CMK (cell line): ENCODE measurements at regions not wholly inside any gene's neighbourhood (a gene's known extent, or its start where the extent isn't known, plus 50 kb on each side); places are given as distances from the start of the nearest gene placed in this dataset.
"Not testable (repeated sequence)": the region's sequence is repeated elsewhere in the genome, so short reads cannot be mapped to it uniquely, and the experiment has no call there.

Experiments used
- DNase-seq: peaks from one replicate; pipeline ENCODE4 v3.0.0-alpha.2; 2010; ENCODE audit warnings: low read depth

DNA sequence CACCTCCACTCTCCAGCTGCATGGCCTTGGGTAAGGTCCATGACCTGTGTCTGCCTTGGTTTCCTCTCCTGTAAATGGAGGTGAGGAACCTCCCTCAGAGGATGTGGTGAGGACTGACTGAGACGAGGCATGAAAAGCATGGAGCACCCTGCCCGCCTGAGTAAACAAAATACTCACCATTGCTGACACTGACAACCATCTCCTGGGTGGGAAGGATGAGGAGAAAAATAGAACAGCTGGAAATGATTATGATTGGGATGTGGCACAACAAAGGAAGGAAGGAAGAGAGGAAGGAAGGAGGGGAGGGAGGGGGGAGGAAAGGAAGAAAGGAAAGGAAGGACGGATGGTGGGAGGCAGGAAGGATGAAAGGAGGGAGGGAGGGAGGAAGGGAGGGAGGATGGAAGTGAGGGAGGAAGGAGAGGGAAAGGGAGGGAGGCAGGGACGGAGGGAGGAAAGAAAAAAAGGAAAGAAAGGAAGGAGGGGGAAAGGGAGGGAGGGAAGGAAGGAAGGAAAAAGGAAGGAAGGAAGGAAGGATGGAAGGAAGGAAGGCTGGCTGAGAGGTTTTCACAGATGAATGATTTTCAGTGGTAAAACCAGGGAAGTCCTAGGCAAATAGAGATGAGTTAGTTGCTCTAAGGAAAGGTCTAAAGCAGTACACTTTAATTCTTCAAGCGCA, 276.5 kb upstream of the XYLT1 start:
- DNase-seq = no peak

DNA sequence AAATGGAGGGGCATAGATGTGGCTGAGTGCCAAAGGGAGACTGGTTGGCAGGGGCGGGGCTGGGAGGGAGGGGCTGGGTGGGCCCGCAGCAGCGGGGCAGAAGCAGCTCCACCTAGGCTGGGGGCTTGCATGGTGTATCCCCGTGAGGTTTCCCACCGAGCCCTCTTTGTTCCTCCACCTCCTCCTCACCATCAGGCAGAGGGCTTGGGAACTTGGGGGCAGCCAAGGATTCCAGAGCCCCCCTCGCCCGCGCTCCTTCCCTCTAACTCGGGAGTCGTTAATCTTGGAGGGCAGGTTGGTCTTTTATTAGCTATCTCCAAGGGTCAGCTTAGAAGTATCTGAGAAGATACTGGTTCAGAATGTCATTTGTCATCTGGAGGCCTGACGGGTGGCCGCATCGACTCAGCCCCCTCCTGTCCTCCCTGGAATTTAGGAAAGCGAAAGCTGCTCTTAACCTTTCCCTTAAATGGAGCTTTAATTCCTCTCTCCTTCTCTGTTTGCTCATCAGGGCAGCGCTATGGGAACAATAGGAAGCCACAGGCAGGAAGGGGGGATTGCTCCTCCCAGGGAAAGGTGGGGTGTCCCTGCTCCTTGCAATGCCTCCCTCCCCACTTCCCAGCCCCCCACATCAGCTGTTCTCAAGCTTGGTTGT, 274.3 kb upstream of the XYLT1 start:
- DNase-seq = no peak

DNA sequence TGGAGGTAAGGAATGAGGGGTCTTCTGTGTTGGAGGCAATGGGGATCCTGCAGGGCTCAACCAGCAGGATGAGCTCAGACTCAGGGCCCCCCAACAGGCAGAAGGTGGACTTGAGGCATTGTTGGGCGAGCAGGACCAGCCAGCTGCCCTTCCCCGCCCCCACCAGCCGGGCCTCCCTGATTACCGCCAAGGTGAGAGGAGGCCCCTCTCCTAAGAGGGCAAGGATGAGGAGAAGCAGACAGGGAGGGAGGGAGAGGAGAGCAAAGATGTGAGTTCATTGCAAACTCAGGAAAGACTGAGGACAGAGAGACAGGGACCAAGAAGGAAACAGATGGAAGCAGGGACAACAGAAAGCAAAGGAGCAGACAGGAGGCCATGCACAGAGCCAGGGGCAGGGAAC, 272.8 kb upstream of the XYLT1 start:
- no peak for DNase-seq

DNA sequence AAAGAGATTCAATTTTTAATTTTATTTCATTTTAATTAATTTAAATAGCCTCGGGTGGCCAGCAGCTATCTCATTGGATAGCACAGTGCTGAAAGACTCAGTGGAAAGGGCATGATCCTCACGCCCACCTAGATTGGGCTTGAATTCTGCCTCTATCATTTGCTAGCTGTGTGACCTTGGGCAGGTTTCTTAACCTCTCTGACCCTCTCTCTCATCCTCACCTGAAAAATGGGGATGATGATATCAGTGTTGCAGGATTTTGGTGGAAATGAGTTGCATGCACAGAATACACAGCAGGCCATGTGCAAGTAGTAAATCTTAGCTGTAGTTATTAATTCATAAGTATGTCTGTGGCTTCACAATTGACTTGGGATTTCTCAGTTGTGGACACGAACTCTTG, 272.4 kb upstream of the XYLT1 start:
- no peak for DNase-seq

DNA sequence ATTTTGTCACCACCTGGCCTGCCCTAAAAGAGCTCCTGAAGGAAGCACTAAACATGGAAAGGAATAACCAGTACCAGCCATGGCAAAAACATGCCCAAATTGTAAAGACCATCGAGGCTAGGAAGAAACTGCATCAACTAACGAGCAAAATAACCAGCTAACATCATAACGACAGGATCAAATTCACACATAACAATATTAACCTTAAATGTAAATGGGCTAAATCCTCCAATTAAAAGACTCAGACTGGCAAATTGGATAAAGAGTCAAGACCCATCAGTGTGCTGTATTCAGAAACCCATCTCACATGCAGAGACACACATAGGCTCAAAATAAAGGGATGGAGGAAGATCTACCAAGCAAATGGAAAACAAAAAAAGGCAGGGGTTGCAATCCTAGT, 264.3 kb upstream of the XYLT1 start:
- DNase-seq = not testable (repeated sequence)

DNA sequence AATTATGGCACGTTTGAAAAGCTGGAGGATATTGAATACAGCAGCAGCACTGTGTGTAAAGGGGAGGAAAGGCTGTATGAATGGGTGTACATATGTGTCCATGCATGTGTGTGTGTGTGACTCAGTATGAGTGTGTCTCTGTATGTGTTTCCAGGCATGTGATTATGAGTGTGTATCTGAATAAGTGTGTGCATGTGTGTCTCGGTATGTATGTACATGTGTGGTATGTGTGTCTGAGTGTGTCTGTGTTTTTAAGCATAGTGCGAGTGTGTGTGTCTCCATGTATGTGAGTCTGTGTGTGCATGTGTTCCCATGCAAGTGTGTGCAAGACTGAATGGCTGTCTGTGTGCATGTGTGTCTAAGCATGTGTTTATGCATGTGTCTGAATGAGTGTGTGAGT, 259.1 kb upstream of the XYLT1 start:
- DNase-seq = no peak

DNA sequence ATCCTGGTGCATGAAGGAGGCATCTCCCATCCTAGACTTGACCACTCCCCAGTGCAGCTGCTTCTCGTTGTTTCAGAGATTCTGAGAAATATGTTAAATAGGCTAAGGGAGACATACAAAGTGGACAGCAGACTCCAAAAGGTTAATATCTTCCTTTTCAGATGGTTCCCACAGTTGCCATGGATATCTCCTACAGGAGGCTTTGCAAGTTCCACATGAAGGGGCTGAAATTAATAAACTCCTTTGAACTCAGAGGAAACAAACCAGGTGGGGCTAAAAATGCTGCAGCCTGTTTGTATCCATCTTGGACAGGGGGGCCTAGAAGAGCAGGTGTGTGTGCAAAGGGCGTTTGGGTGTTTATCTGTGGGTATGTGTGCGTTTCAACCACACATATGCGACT, 257.4 kb upstream of the XYLT1 start:
- DNase-seq = no peak

DNA sequence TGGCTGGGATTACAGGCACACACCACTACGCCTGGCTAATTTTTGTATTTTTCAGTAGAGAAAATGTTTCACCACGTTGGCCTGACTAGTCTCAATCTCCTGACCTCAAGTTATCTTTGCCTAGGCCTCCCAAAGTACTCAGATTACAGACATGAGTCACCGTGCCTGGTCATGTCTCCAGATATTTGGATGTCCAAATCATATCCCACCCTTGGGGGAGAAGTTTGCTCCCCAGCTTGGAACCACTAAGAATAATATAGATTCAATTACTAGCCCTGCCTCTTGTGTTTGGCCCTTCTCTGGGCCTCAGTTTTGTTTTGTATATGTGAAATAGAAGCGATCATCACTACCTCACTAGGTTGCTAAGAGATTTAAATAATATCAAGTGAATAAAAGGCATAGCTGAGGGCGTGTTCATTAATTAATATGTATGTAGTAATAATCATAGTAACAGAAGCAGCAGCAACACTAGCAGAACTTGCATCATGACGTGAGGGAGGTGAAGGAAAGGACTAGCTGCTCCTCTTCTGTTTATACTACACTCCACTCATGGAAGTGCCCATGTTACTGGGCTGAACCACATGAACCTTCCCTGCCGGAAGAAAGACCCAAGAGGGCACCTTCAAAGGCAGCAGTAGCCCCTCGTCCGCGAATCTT, 253.6 kb upstream of the XYLT1 start:
- DNase-seq = no peak

DNA sequence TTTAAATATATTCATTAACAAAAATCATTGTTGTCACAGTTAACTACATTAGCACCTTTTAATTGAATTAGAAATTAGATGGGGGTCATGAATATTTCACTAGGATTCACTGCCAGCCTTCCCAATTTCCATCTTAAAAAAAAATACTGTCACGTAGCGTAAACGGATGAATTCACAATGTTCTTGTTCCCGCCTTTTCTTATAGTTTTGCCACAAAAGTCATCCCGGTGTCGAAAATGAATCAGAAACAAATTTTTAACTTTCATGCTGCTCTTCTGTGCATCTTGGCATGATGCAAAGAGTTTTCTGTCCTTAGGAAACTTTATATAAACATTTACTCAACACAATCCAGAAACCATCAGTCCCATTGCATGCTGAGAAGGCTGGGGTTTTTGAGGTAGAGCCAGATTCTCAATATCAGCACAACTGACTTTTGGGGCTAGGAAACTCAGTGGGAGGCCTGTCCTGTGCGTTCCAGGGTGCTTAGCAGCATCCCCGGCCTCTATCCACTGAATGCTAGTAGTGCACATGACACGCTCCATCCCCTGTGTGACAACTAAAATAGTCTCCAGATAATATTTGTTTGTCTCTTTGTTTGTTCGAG, 252.9 kb upstream of the XYLT1 start:
- no peak for DNase-seq

DNA sequence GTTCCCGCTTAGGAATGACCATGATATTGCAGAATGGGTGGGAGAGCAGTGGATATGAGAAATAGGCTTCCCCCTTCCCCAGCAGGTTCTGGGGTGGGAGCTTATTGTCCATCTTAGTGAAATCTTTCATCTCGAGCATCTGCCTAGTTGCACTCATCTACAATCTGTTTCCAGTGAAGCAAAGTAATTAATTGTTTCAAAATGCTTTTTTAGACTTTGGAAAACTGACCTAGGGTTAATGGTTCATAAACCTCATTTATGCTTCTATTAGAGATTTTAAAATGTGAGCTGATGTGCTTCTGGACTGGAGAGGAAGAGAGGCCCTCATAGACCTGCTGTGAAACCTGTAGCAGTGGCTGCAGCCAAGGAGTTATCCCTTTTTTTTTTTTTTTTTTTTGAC, 247.7 kb upstream of the XYLT1 start:
- no peak for DNase-seq

DNA sequence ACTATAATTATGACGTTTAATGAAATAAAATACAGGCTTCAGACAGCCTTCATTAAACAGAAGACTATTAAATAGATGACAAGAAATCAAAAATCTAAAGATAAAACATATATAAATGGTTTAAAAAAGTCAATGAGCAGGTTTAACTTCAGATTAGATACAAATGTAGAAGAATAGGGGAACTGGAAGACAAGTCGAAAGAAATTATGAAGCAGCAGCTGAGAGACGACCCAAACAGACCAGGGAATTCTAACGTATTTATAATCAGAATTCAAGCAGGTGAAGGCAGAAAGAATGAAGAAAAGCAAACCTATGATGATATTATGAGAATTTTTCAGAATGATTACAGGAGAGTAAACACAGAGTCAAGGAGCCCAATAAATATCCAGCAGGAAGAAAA, 235.1 kb upstream of the XYLT1 start:
- no peak for DNase-seq

DNA sequence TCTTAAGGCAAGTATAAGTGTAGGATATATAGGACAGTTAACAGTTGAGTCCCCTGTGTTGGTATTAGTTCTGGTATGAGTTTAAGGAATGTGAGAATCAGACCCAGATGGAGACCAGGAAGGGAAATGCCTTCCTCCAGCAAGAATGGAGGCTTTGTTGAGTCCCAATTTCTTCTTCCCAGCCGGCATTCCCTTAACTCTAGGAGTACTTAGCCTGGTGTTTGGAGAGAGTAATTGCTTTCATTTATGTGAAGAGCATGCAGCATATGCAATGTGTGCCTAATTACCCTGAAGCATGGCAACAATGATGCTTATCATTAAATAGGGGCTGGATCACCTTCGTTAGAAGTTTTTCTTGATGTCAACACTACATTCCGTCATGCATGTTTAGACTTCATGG, 225.9 kb upstream of the XYLT1 start:
- DNase-seq = no peak

DNA sequence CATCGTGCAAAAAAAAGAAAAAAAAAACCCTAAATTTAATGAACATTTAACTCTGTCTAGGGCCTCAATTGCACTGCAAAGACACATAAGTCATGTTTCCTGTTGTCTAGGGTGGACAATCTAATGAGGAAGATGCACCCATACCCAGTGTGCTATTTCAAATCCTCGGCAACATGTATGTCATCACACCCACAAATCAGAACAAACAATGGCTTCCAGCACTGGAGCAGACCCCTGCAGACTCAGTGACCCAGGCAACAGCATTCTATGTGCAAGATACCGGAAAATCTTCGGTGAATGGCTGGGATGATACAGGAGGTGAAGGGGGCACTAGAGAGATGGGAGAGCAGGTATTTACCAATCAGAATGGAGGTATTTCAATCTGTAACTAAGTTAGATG, 221.7 kb upstream of the XYLT1 start:
- DNase-seq = no peak

DNA sequence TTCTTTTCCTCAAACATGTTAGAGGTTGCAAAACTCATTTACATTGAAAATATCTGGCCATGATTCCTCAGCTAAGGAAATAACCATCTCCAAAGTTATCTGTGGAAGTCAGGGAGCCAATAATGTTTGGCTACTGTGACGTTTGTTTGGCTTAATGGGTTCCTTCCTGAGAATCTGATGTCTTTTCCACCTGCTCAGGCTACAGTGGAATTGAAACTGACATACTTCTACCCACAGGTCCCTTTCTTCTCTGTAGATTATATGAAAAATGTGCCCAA, 221.1 kb upstream of the XYLT1 start:
- DNase-seq = no peak

DNA sequence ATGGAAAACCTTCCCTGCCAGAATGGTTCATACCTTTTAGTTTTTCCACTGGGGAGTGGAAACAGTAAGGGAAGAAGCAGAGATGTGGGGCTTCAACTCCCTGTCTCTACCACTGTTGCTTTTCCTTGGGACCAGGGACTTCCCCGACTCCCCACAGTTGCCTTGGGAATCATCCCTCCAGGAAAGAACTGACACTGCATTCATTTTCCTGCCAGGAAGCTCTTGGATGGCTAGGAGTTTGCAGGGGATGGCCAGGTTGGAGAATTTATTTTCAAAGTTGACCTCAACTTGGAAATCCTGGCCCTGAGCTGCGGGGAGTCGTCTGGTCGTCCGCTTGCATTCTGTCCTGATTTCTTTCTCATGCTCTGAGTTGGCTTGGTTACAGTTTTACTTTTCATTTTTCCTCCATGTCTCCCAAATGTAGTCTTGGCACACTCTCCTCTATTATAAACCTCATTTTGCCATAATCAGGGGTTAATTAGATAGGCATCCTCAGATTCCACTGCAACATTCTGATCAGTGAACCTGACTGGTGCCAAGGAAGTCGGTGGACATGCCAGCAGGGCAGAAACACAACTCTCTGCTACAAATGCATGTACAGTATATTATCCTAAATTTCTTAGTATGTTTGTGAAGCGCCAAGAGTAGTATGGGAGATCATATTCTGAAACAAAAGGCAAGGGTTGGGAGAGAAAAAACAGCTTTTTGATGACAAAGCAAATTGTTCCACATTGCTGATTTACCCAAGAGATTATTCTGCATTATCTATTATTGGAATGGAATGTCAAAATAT, 220.5 kb upstream of the XYLT1 start:
- DNase-seq = no peak

DNA sequence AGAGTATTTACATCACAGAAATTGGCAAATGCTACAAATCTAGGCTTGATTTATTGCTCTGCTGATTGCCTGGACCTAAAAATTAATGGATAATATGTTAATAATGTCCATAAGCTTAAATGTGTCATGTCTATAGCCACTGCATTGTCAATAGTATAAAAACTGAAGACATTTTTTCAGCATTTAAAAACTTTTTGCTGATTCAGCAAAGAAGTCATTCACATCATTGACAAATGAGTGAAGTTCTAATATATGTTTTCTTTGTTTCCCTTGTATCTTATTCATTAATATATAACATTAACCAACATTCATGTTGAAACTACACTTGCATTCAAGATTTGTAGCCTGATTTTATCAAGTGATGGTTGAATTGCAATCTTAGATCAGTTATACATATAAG, 214.7 kb upstream of the XYLT1 start:
- DNase-seq = no peak

DNA sequence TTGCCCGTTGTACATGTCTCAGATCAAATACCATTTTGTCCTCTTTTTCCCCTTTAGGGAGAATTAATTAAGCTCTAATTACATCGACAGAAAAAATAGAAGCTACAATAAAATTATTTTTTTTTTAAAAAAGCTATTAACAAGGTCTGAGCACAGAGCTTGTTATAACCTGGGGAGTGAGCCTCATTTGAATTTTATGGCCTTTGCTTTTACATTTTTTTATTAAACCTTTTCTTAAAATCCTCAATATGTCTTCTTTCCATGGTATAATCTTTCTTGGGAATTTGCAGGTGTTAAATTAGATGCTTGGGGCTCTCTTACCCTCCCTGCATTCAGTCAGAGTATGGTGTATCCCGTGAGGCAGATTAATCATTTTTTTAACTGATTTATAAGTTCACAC, 212.5 kb upstream of the XYLT1 start:
- no peak for DNase-seq

DNA sequence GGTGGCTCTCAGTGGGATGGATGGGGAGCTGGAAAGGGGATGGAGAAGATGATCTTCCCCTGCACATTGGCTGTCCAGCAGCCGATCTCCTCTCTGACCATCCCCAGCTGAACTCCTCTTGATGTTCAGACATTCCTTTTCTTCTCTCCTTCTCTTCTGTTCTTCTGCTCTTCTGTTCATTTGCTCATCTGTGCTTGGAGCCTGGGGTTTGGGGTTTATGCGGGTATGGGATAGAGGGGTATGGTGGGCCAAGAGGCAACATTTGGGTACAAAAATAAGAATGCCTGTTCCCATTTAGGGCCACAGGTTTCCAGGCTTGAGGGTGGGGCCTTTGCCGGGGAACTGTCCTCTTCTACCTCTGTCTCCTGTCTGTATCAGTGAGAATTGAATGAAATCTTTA, 205.4 kb upstream of the XYLT1 start:
- DNase-seq = no peak

DNA sequence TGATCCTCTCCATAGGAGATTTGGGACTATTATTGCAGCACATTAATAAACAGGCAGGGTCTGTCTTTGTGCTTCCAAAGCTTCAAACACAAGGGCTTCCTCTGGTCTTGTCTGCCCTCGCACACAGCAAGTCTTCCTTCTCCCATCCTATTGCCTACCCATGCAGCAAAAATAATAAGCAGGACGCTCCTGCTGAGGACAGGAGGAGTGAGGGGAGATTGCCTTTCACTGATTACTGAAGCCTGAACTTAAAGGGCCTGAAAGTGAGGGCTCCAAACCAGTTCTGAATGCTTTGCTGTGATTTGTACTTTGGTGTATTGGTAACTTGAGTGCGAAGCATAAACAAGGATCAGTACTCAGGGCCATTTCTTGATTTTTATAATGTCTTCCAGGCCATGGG, 197.6 kb upstream of the XYLT1 start:
- DNase-seq = no peak

DNA sequence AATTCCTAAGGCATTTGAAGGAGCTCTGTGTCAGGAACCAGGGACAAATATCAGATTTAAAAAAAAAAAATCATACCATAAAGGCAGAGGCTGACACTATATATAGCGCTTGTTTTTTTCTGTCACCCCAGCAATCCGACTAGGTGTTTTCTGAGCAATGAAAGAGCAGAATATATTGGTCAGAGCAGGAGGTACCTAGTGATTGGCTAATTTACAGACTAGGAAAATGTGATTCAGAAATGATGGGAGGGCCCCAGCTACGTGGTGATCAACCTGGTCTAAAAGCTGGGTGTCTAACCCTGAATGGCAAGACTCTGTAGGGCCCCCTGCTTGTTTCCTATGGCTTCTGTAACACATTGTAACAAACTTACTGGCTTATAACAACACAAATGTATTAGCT, 195.5 kb upstream of the XYLT1 start:
- no peak for DNase-seq

DNA sequence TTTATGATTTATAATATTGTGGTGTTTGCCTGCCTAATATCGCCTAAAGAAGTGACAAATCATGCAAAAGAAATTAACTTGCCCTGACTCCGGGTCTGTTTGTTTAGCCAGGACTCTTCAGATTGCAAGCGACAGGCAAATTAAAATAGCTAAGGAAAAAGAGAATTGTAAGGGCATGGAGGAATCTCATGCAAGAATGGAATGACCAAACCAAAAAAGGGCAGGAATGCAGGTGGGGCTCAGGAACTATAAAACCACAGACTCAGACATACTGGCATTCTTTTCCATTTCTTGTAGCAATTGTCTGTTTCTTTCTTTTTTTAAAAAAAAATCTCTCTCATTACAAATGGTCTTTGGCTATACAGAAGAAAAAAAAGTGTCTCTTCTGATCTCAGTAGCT, 188.1 kb upstream of the XYLT1 start:
- no peak for DNase-seq

DNA sequence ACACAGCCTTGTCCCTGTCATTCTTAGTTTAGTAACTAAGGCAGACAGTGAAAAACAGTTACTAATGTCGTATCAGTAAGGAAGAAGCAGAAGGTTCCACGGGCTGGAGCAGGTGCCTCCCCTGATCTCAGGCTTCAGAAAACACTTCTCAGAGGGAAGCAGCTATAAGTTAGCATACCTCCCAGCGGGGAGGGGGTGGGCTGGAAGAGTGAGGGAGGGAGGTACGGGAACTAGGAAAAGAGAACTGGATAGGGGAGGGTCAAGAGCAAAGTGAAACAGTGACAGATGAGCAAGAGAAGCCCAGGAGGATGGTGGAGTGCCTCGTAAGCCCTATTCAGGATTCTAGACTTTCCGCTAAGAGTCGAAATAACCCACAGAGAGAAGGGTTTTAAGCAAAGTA, 186.3 kb upstream of the XYLT1 start:
- DNase-seq = no peak

DNA sequence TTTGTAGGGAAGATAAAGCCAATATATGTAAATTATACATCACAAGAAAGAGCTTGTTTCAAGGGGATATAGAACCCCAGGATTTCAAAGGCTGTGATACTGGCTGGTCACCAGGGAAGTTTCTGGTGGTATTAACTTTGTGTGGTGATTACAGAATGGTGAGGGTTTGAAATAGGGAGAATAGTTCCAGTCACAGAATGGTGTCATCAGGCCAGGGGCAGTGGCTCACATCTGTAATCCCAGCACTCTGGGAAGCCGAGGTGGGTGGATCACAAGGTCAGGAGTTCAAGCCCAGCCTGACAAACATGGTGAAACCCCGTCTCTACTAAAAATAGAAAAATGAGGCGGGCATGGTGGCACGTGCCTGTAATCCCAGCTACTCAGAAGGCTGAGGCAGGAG, 183.8 kb upstream of the XYLT1 start:
- DNase-seq = no peak
